ENCODE measurements at regions not wholly inside any gene's neighbourhood (a gene's known extent, or its start where the extent isn't known, plus 50 kb on each side); places are given as distances from the start of the nearest gene placed in this dataset.

- TF ChIP-seq CTCF (IDR thresholded peaks at IDR 0.05) (no peak), POLR2A (IDR thresholded peaks at IDR 0.05; ENCODE audit: low read depth) (no peak), POLR2AphosphoS5 (IDR thresholded peaks at IDR 0.05) (no peak), EP300 (IDR thresholded peaks at IDR 0.05) (no peak)
These were observed 364.6 kb downstream of the CCSER2 start for GRCh38 chr10:84693006-84693405.
